GM23338 (cell line): ENCODE measurements at regions not wholly inside any gene's neighbourhood (a gene's known extent, or its start where the extent isn't known, plus 50 kb on each side); places are given as distances from the start of the nearest gene placed in this dataset.

Experiments
- ATAC-seq: fragments of 200-7000 bp; cut with Tn5 transposase; 3 replicates; pipeline ENCODE4 v1.9.1; 2020
- DNase-seq: peaks from one replicate; pipeline ENCODE4 v3.0.0-alpha.2; 2015; ENCODE audit warnings: low spot score
- H2AFZ ChIP-seq: fragments of 200-600 bp; sonication (generic); 2 replicates; pipeline ENCODE4 v1.8.0; 2016; ENCODE audit warnings: antibody characterized with exemption, mild to moderate bottlenecking, moderate library complexity
- H3F3A ChIP-seq: fragments of 200-600 bp; sonication (generic); replicated peaks from 2 replicates; pipeline ENCODE4 v1.8.0; 2017; ENCODE audit warnings: antibody characterized with exemption, mixed run types, low read depth
- H3K27ac ChIP-seq: fragments of 200-600 bp; sonication (generic); 2 replicates; pipeline ENCODE4 v1.6.1; 2016; ENCODE audit warnings: low read depth
- H3K27me3 ChIP-seq: fragments of 200-600 bp; sonication (generic); 2 replicates; pipeline ENCODE4 v1.8.0; 2016; ENCODE audit warnings: mild to moderate bottlenecking, mixed run types, moderate library complexity; ENCODE audit not compliant: insufficient read depth
- H3K36me3 ChIP-seq: fragments of 200-600 bp; sonication (generic); 2 replicates; pipeline ENCODE4 v1.8.0; 2016; ENCODE audit warnings: mild to moderate bottlenecking; ENCODE audit not compliant: insufficient read depth
- H3K4me1 ChIP-seq: fragments of 200-600 bp; sonication (generic); 2 replicates; pipeline ENCODE4 v1.8.0; 2016; ENCODE audit warnings: mild to moderate bottlenecking, moderate library complexity; ENCODE audit not compliant: insufficient read depth
- H3K4me2 ChIP-seq: fragments of 200-600 bp; sonication (generic); 2 replicates; pipeline ENCODE4 v1.7.1; 2017; ENCODE audit warnings: mixed run types
- H3K4me3 ChIP-seq: fragments of 200-600 bp; sonication (generic); 2 replicates; pipeline ENCODE4 v1.6.1; 2016; ENCODE audit warnings: mixed run types
- H3K79me2 ChIP-seq: fragments of 200-600 bp; sonication (generic); replicated peaks from 2 replicates; pipeline ENCODE4 v1.8.0; 2017; ENCODE audit warnings: mild to moderate bottlenecking; ENCODE audit not compliant: insufficient read depth
- H3K9me2 ChIP-seq: fragments of 200-600 bp; sonication (generic); 2 replicates; pipeline ENCODE4 v1.8.0; 2017; ENCODE audit not compliant: insufficient read depth
- H4K20me1 ChIP-seq: fragments of 200-600 bp; sonication (generic); replicated peaks from 2 replicates; pipeline ENCODE4 v1.8.0; 2017; ENCODE audit warnings: mild to moderate bottlenecking; ENCODE audit not compliant: insufficient read depth
- H3K27ac Mint-ChIP-seq: 2 replicates; pipeline ENCODE4 v1.8.0; 2020; ENCODE audit warnings: inconsistent platforms, mild to moderate bottlenecking, moderate library complexity, mixed read lengths
- H3K27me3 Mint-ChIP-seq: 3 replicates; pipeline ENCODE4 v1.8.0; 2022; ENCODE audit warnings: low read depth, mild to moderate bottlenecking, moderate library complexity, mixed read lengths, inconsistent platforms; ENCODE audit not compliant: insufficient read depth, poor library complexity
- H3K36me3 Mint-ChIP-seq: 3 replicates; pipeline ENCODE4 v1.8.0; 2021; ENCODE audit warnings: low read depth, mild to moderate bottlenecking, inconsistent platforms, moderate library complexity, mixed read lengths
- H3K4me1 Mint-ChIP-seq: 3 replicates; pipeline ENCODE4 v1.8.0; 2020; ENCODE audit warnings: mild to moderate bottlenecking, inconsistent platforms, mixed read lengths
- H3K4me3 Mint-ChIP-seq: 3 replicates; pipeline ENCODE4 v1.8.0; 2021; ENCODE audit warnings: moderate library complexity, mild to moderate bottlenecking, inconsistent platforms, mixed read lengths
- H3K9me3 Mint-ChIP-seq: 3 replicates; pipeline ENCODE4 v1.8.0; 2020; ENCODE audit warnings: moderate library complexity, mild to moderate bottlenecking, inconsistent platforms, mixed read lengths
- CREB1 ChIP-seq: fragments of 250-450 bp; sonication (Bioruptor Pico); IDR thresholded peaks from 2 replicates; pipeline ENCODE4 v1.5.0; 2020; ENCODE audit warnings: low read depth, mild to moderate bottlenecking, moderate library complexity
- ETS1 ChIP-seq: IDR thresholded peaks from 2 replicates; pipeline ENCODE4 v1.6.1; 2016; ENCODE audit warnings: antibody characterized with exemption
- EZH2 ChIP-seq: fragments of 200-600 bp; sonication (generic); IDR thresholded peaks from one replicate; pipeline ENCODE4 v1.8.0; 2017; ENCODE audit warnings: antibody characterized with exemption, mild to moderate bottlenecking, low read depth; ENCODE audit not compliant: unreplicated experiment
- EZH2phosphoT487 ChIP-seq: fragments of 200-600 bp; sonication (generic); IDR thresholded peaks from one replicate; pipeline ENCODE4 v1.8.1; 2018; ENCODE audit warnings: antibody characterized with exemption; ENCODE audit not compliant: unreplicated experiment
- JUNB ChIP-seq: IDR thresholded peaks from one replicate; pipeline ENCODE4 v1.6.1; 2016; ENCODE audit warnings: antibody characterized with exemption; ENCODE audit not compliant: unreplicated experiment
- NANOG ChIP-seq: IDR thresholded peaks from 2 replicates; pipeline ENCODE4 v1.6.1; 2016; ENCODE audit warnings: antibody characterized with exemption, borderline replicate concordance
- POLR2AphosphoS5 ChIP-seq: IDR thresholded peaks from 2 replicates; pipeline ENCODE4 v1.6.1; 2016; ENCODE audit warnings: antibody characterized with exemption, low read depth
- STAT1 ChIP-seq: IDR thresholded peaks from one replicate; pipeline ENCODE4 v1.6.1; 2016; ENCODE audit warnings: antibody characterized with exemption; ENCODE audit not compliant: unreplicated experiment
- ZNF114 ChIP-seq: fragments of 250-450 bp; sonication (Bioruptor Pico); IDR thresholded peaks from 2 replicates; pipeline ENCODE4 v1.5.0; 2020; ENCODE audit warnings: mild to moderate bottlenecking, moderate library complexity
- ZNF331 ChIP-seq: fragments of 250-450 bp; sonication (Bioruptor Pico); IDR thresholded peaks from 2 replicates; pipeline ENCODE4 v1.5.0; 2020; ENCODE audit warnings: low read depth, mild to moderate bottlenecking, moderate library complexity
- ZNF462 ChIP-seq: fragments of 250-450 bp; sonication (Bioruptor Pico); IDR thresholded peaks from 2 replicates; pipeline ENCODE4 v1.5.0; 2020; ENCODE audit warnings: mild to moderate bottlenecking, moderate library complexity
- TF ChIP-seq, protein P1 (sequence below): IDR thresholded peaks from one replicate; pipeline ENCODE4 v1.6.1; 2018; ENCODE audit warnings: antibody characterized with exemption; ENCODE audit not compliant: unreplicated experiment
- TF ChIP-seq, protein P2 (sequence below), 2 experiments: fragments of 200-600 bp in 1 of 2; sonication (generic) in 1 of 2; conservative IDR thresholded peaks; 2 replicates each; pipeline versions ENCODE4 v1.5.1 to v1.6.1; 2016 to 2017; ENCODE audit warnings: antibody characterized with exemption in 2 of 2, low read depth in 2 of 2, mild to moderate bottlenecking in 2 of 2, moderate library complexity in 1 of 2

DNA sequence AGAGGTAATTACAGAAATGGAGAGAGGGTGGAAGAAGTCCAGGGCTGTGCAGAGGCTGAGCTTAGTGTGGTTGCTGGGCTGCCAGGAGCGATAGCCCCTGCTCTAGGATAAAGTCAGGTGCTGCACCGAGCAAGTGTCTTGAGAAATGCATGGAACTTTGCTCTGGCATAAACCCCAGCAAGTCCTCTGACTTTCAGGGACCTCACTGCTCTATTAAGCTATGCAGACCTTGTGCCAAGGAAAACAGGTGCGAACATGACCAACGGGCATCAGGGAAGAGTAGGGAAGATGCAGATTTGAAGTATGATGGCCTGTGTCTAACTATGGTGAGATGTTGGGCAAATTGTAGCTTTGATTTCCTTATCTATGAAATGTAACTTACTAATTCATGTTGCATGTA lies 416.8 kb downstream of the NR2F2 start:
- no peak for TF ChIP-seq ZNF331 (CRISPR knock-in tag)
- TF ChIP-seq POLR2AphosphoS5: no peak
- TF ChIP-seq NANOG: no peak
- no peak for TF ChIP-seq EZH2phosphoT487
- TF ChIP-seq, protein P1, sequence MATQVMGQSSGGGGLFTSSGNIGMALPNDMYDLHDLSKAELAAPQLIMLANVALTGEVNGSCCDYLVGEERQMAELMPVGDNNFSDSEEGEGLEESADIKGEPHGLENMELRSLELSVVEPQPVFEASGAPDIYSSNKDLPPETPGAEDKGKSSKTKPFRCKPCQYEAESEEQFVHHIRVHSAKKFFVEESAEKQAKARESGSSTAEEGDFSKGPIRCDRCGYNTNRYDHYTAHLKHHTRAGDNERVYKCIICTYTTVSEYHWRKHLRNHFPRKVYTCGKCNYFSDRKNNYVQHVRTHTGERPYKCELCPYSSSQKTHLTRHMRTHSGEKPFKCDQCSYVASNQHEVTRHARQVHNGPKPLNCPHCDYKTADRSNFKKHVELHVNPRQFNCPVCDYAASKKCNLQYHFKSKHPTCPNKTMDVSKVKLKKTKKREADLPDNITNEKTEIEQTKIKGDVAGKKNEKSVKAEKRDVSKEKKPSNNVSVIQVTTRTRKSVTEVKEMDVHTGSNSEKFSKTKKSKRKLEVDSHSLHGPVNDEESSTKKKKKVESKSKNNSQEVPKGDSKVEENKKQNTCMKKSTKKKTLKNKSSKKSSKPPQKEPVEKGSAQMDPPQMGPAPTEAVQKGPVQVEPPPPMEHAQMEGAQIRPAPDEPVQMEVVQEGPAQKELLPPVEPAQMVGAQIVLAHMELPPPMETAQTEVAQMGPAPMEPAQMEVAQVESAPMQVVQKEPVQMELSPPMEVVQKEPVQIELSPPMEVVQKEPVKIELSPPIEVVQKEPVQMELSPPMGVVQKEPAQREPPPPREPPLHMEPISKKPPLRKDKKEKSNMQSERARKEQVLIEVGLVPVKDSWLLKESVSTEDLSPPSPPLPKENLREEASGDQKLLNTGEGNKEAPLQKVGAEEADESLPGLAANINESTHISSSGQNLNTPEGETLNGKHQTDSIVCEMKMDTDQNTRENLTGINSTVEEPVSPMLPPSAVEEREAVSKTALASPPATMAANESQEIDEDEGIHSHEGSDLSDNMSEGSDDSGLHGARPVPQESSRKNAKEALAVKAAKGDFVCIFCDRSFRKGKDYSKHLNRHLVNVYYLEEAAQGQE: no peak
- no peak for TF ChIP-seq ZNF114
- TF ChIP-seq ETS1: no peak
- TF ChIP-seq STAT1: no peak
- TF ChIP-seq JUNB: no peak
- TF ChIP-seq EZH2: no peak
- TF ChIP-seq, protein P2, sequence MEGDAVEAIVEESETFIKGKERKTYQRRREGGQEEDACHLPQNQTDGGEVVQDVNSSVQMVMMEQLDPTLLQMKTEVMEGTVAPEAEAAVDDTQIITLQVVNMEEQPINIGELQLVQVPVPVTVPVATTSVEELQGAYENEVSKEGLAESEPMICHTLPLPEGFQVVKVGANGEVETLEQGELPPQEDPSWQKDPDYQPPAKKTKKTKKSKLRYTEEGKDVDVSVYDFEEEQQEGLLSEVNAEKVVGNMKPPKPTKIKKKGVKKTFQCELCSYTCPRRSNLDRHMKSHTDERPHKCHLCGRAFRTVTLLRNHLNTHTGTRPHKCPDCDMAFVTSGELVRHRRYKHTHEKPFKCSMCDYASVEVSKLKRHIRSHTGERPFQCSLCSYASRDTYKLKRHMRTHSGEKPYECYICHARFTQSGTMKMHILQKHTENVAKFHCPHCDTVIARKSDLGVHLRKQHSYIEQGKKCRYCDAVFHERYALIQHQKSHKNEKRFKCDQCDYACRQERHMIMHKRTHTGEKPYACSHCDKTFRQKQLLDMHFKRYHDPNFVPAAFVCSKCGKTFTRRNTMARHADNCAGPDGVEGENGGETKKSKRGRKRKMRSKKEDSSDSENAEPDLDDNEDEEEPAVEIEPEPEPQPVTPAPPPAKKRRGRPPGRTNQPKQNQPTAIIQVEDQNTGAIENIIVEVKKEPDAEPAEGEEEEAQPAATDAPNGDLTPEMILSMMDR (conservative IDR thresholded peaks at IDR 0.05; ENCODE audit: low read depth in 2 of 2): no peak
- no peak for TF ChIP-seq CREB1
- TF ChIP-seq ZNF462 (CRISPR knock-in tag): no peak
- H3K4me2 ChIP-seq: no peak overlapping the region
- Mint-ChIP-seq H3K27me3 (peaks cover 2% of the 10 kb centered on the region), H3K36me3 (no peaks in the 10 kb centered on the region), H3K4me1 (no peaks in the 10 kb centered on the region), H3K4me3 (no peak overlapping the region), H3K9me3 (no peaks in the 10 kb centered on the region), H3K27ac (no peak overlapping the region)
- no peaks in the 10 kb centered on the region for H3K36me3 ChIP-seq
- no peak overlapping the region for H3K27ac ChIP-seq
- no peaks in the 10 kb centered on the region; the same call in 1 of the 2 replicates for H3K9me2 ChIP-seq
- no peaks in the 10 kb centered on the region for H3K79me2 ChIP-seq
- no peak overlapping the region for H2AFZ ChIP-seq
- no peaks in the 10 kb centered on the region for H4K20me1 ChIP-seq
- no peaks in the 10 kb centered on the region for H3K27me3 ChIP-seq
- DNase-seq (no peak), ATAC-seq (no peak)
- no peaks in the 10 kb centered on the region for H3K4me1 ChIP-seq
- no peaks in the 10 kb centered on the region for H3F3A ChIP-seq
- no peak overlapping the region for H3K4me3 ChIP-seq
